ENCODE measurements at regions not wholly inside any gene's neighbourhood (a gene's known extent, or its start where the extent isn't known, plus 50 kb on each side); places are given as distances from the start of the nearest gene placed in this dataset.

GRCh38 chr14:100659345-100660001 is 67.2 kb upstream of the DLK1 start:
- no peak for DNase-seq (ENCODE audit: low read depth)

GRCh38 chr14:100660498-100660881 is 66.2 kb upstream of the DLK1 start:
- no peak for DNase-seq (ENCODE audit: low read depth)

- no peak for DNase-seq (ENCODE audit: low read depth)
Observed at GRCh38 chr14:100660882-100661635, 65.6 kb upstream of the DLK1 start.

GRCh38 chr14:100662879-100663760 is 63.6 kb upstream of the DLK1 start:
- peak; percentile 22 for DNase-seq (ENCODE audit: low read depth)

GRCh38 chr14:100663761-100664052 is 63.0 kb upstream of the DLK1 start:
- no peak for DNase-seq (ENCODE audit: low read depth)

GRCh38 chr14:100664231-100664630 is 62.5 kb upstream of the DLK1 start:
- no peak for DNase-seq (ENCODE audit: low read depth)

- no peak for DNase-seq (ENCODE audit: low read depth)
Observed at GRCh38 chr14:100664841-100665510, 61.7 kb upstream of the DLK1 start.

- no peak for DNase-seq (ENCODE audit: low read depth)
Observed at GRCh38 chr14:100665511-100666032, 61.1 kb upstream of the DLK1 start.

- no peak for DNase-seq (ENCODE audit: low read depth)
Observed at GRCh38 chr14:100666403-100666802, 60.3 kb upstream of the DLK1 start.

- DNase-seq (ENCODE audit: low read depth): no peak
Observed at GRCh38 chr14:100666851-100667250, 59.8 kb upstream of the DLK1 start.

- no peak for DNase-seq (ENCODE audit: low read depth)
Observed at GRCh38 chr14:100667656-100668055, 59.0 kb upstream of the DLK1 start.

- DNase-seq (ENCODE audit: low read depth): no peak
Observed at GRCh38 chr14:100668352-100668751, 58.3 kb upstream of the DLK1 start.

GRCh38 chr14:100669011-100669412 is 57.7 kb upstream of the DLK1 start:
- no peak for DNase-seq (ENCODE audit: low read depth)

- no peak for DNase-seq (ENCODE audit: low read depth)
Observed at GRCh38 chr14:100669468-100669867, 57.2 kb upstream of the DLK1 start.

- no peak for DNase-seq (ENCODE audit: low read depth)
Observed at GRCh38 chr14:100670017-100670752, 56.5 kb upstream of the DLK1 start.

- DNase-seq (ENCODE audit: low read depth): no peak
Observed at GRCh38 chr14:100670753-100671049, 56.0 kb upstream of the DLK1 start.

- no peak for DNase-seq (ENCODE audit: low read depth)
Observed at GRCh38 chr14:100671386-100671901, 55.2 kb upstream of the DLK1 start.

- no peak for DNase-seq (ENCODE audit: low read depth)
Observed at GRCh38 chr14:100671906-100672305, 54.8 kb upstream of the DLK1 start.

- DNase-seq (ENCODE audit: low read depth): no peak
Observed at GRCh38 chr14:100673085-100673806, 53.4 kb upstream of the DLK1 start.

GRCh38 chr14:100673807-100674154 is 52.9 kb upstream of the DLK1 start:
- no peak for DNase-seq (ENCODE audit: low read depth)

GRCh38 chr14:100674428-100674827 is 52.3 kb upstream of the DLK1 start:
- DNase-seq (ENCODE audit: low read depth): no peak

All from stimulated activated CD4-positive, alpha-beta T cell treated with anti-CD3 and anti-CD28 coated beads, Interleukin-2, amount 100 ng/mL, for 4 hours (primary cell).